GM19395 (cell line): ENCODE measurements at regions not wholly inside any gene's neighbourhood (a gene's known extent, or its start where the extent isn't known, plus 50 kb on each side); places are given as distances from the start of the nearest gene placed in this dataset.
"Not testable (repeated sequence)": the region's sequence is repeated elsewhere in the genome, so short reads cannot be mapped to it uniquely, and the experiment has no call there.

Experiments
- ATAC-seq: cut with Tn5 transposase; IDR thresholded peaks from one replicate; pipeline ENCODE4 v1.9.1; 2021; ENCODE audit warnings: mild to moderate bottlenecking, moderate library complexity; ENCODE audit not compliant: unreplicated experiment

DNA sequence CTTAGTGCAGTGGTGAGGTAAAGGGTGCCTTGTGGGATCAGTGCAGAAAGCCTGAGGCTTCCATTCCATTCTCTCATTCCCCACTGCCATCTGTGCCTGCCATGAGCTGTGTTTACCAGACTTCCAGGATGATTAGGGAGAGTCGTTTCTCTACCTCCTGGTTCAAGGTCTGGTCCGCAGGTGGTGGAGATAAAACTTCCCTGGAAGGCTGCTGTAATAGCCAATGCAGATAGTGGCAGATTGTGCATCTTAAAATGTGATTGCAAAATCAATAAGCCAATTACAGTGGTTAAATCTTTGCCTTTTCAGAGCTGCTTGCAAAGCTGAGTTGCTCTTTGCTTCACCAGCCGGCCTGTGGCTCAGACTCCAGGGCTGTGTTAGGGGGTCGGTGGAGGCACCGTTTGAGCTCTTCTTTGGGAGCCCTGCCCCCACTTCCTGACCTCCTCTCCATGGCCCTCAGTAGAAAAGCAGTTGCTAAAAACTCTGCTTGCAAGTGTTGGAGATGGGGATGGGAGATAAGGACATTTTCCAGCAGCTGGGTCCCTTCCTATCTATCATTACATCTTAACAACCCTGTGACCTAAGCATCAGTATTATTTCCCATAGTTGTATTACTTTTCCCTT, 95.2 kb upstream of the HS6ST1 start:
- no peak for ATAC-seq

DNA sequence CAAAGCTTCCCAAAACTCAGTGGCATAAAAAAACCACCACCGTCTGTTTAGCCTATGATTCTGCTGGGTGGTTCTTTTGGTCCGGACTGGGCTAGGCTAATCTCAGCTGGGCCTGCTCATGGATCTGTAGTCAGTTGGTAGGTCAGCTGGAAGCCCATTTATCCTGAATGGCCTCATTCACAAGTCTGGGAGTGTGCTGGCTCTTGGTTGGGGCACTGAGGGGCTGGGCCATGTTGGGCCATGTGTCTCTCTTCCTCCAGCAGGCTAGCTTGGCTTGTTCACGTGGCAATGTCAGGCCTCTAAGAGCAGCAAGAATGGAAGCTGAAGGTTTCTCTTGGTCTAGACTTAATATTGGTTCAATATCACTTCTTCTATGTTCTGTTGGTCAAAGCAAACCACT, 95.7 kb upstream of the HS6ST1 start:
- ATAC-seq, result no peak

DNA sequence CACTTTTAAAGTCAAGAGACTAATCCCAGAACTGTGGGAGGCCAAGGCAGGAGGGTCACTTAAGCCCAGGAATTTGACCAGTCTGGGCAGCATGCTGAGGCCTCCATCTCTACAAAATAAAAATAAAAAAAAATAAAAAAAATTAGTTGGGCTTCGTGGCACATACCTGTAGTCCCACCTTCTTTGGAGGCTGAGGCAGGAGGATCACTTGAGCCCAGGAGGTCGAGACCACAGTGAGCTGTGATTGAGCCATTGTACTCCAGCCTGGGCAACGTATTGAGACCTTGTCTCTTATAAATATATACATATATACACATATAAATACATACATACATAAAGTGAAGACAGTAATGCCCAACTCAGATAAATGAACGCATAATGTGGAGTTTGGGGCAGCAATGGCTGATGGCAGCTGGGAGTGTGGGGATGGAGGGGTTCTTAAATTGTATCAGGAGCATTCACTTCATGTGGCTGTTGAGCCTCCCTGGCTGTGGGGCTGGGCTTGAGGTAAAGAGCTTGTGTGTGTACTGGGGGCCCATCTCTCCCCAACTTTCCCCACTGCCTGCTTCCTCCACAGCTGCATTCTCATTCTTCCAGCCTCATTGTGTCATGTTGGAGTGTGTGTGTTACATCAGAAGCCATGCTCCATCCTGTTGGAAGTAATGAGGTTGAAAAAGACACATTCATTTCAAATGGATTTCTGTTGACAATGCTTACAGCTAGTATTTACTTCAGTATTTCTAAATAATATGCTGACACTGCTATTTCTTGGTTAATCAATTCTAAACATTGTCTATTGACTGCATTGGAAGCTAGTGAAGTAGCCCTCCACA, 96.5 kb upstream of the HS6ST1 start:
- ATAC-seq, result no peak

DNA sequence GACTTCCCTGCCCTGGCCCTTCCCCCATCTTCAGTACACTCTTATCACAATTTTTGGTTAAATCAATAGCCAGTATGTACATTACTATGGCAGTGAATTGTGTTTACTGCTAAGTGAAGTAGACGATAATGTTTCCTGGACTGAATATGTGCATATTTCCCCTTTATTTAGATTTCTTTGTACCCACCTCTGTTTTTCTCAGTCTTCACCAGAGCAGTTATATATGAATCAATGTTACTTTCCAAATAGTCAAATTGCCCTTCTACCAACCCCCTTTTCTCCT, 97.1 kb upstream of the HS6ST1 start:
- ATAC-seq, result no peak

DNA sequence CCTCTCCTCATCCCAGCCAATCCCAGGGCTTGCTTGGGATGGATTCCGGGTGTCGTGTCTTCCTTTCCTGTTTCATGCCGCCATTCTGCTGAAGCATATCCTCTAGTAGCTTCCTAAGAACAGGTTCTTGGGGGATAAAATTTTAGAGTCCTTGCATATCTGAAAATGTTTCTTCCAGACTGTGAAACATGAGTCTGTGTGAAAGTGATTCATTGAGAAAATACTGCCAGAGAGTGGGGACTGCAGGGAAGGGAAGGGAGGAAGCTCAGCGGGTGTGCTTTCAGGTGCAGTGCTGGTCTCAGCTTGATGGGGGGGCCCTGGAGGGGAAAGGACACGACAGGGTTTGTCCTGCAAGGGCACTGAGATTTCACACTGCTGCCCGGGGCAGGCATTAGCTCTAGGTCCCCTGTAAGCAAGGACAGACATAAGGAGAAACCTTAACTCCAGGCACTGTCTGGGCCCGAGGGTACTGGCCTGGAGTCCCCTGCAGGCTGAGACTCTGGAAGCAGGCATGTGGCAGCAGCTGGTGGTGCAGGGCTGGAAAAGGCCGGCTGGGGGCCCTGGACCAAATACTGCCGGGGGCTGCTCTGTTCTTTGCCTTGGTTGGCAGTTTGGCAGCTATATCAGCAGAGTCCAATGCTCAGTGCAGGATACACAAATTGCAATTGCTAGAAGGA, 97.6 kb upstream of the HS6ST1 start:
- ATAC-seq, result no peak

GRCh38 chr2:128416806-128417205, 98.1 kb upstream of the HS6ST1 start:
- no peak for ATAC-seq

GRCh38 chr2:128417264-128417663, 98.6 kb upstream of the HS6ST1 start:
- ATAC-seq, result not testable (repeated sequence)

GRCh38 chr2:128420131-128420530, 101.5 kb upstream of the HS6ST1 start:
- ATAC-seq, result no peak

DNA sequence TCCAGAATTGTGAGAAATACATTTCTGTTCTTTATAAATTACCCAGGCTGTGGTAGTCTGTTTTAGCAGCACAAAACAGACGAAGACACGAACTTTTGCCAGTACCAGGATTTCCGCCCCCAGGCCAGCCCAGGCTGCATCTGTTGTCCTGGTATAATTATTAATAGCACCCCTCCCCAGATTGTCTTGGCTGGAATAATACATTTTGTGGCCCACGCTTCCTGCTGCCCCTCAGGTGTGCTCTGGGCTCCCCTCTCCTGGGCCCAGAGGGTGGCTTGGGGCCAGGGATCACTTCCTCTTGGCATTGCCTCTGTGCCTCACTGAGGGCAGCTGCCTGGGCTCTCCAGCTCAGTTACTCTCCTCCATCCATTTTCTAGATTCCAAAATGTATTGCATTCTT, 102.1 kb upstream of the HS6ST1 start:
- no peak for ATAC-seq

DNA sequence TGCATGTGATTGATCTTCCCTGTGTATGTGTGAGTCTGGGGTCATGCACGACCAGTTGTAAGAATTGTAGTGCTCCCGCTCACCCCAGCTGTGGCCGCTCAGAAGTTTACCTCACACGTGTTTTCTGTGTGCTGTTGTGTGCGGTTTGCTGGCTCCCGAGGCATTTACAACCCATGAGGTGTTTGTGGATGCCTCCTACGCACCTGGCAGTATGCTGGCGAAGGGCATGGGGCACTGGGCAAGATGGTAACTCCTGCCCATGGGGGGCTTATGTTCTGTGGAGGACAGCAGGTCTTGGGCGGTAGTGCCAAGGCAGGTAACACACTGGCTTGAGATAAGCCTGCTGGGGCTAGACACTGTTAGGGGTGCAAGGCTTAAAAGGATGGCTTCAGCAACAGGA, 102.6 kb upstream of the HS6ST1 start:
- ATAC-seq, result no peak

GRCh38 chr2:128421861-128422311, 103.2 kb upstream of the HS6ST1 start:
- ATAC-seq, result no peak

DNA sequence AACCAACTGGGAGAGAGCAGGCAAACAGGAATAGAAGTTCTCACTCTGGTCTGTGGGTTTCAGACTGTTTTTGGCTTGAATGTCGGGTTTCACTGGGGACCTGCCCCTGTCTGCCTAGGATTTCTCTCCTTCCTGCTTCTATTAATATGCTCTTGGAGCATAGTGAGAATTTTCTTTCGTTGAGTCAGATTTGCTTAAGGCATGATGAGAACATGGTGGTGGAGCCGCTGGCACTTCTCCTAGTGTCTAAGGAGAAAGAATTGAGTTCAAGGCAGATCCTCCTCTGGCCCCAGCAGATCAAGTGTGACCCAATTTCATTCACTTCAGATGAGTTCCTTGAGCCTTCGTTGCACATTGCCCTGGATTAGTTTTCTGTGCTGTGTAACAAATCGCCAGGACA, 103.9 kb upstream of the HS6ST1 start:
- no peak for ATAC-seq

DNA sequence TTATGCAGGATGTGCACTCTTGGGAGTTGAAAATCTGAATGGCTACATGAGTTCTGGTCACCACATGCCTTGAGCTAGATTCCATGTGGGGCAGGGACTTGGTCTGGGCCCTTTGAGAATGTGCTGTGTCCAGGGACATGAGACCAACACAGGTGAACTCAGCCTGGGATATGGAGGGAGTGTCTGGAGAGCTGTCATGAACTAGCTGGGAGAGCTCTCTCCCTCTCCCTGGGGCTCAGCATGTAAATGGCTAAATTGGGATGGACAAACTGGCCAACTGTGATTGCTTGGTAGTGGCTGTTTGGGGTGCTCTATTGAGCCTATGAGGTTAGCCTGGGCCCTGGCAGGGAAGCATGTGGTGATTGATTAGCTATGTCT, 105.1 kb upstream of the HS6ST1 start:
- ATAC-seq, result no peak

DNA sequence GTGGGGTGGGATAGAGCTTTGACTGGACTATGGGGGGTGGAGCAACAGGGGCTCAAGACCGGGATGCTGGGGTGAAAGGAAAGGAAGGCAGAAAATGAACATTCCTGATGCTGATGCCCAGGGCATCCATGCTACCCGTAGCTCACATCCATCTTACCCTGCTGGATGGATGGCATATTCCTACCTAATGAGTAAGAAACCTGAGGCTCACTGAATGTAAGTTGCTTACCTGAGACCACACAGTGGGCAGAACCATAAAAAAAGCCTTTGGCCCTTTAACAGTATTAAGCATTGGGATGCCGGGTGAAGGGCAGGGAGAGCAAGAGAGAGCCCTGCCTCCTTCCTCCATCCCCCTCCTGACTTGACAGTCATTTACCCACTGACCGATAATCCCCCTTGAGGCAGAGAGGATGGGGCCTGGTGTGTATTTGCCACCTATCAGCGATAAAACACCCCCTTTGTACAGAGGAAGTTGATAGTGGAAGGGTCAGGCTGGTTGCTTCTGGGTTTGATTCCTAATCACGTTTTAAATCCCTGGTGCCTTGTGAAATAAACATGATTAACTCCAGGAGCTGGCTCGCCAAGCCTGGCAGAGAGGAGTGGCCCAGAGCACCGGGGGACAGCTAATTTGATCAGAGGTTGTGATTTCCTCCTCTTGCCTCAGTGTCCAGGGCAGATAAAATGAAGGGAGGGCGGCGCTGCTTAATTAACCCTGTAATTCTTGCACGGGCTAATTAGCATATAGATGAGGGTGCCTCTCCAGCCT, 105.9 kb upstream of the HS6ST1 start:
- ATAC-seq, result no peak

GRCh38 chr2:128425216-128425615, 106.5 kb upstream of the HS6ST1 start:
- ATAC-seq, result no peak

- ATAC-seq, result no peak
Observed at GRCh38 chr2:128425731-128426620, 107.3 kb upstream of the HS6ST1 start.

- ATAC-seq, result no peak
Observed at GRCh38 chr2:128427413-128427755, 108.7 kb upstream of the HS6ST1 start.

DNA sequence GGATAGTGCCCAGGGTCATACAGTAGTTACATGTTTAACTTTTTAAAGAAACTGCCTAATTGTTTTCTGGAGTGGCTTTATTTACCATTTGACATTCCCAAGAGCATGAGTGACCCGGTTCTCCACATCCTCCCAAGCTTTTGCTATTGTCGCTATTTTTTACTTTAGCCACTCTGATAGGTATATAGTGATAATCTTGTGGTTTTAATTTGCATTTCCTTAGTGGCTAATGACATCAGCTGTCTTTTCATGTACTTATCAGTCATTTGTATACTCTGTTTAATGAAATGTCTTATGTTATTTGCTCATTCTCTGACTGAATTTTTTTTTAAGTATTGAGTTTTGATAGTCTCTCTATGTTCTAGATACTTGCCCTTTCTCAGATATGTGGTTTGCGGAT, 109.7 kb upstream of the HS6ST1 start:
- ATAC-seq, result no peak

DNA sequence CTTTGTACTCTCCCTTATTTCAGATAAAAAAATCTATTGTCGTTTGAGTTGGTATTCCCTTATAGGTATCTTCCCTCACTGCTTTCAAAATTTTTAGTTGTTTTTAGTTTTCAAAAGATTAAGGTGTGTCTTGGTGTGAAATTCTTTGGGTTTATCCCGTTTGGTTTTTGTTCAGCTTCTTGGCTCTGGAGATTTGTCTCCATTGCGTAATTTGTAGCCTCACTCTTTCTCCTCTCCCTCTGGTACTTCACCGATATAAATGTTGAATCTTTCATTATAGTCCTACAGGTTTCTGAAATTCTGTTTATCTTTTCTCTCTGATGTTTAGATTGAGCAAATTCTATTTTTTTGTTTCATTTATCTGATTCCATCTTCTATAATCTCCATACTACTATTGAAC, 113.8 kb upstream of the HS6ST1 start:
- no peak for ATAC-seq

GRCh38 chr2:128433911-128434550, 115.4 kb upstream of the HS6ST1 start:
- no peak for ATAC-seq
